LNCaP clone FGC (cell line): ENCODE measurements at regions not wholly inside any gene's neighbourhood (a gene's known extent, or its start where the extent isn't known, plus 50 kb on each side); places are given as distances from the start of the nearest gene placed in this dataset.

Experiments
- DNase-seq: peaks from one replicate; pipeline ENCODE4 v3.0.0-alpha.2; 2011; ENCODE audit warnings: low read depth
- H3K4me3 ChIP-seq: 2 replicates; pipeline ENCODE4 v1.5.1; 2011; ENCODE audit warnings: mild to moderate bottlenecking, low read depth, low read length, control low read depth
- TF ChIP-seq, protein P1 (sequence below): IDR thresholded peaks from 2 replicates; pipeline ENCODE4 v1.5.1; 2012; ENCODE audit warnings: mild to moderate bottlenecking; ENCODE audit not compliant: control insufficient read depth, insufficient read depth; ENCODE audit errors: extremely low read depth

DNA sequence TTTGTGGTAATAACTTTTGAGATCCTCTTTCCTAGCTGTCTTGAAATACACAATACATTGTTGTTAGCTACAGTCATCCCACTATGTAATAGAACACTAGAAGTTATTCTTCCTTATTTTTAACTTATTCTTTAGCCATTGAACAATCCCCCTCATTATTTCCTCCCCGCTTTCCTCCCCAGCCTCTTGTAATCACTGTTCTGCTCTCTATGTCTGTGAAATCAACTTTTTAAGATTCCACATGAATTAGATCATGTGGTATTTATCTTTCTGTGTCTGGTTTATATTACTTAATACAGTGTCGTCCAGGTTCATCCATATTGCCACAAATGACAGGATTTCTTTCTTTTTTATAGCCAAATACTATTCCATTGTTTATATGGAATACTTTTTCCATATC is 72.9 kb downstream of the SLC10A2 start:
- no peak for DNase-seq
- TF ChIP-seq, protein P1, sequence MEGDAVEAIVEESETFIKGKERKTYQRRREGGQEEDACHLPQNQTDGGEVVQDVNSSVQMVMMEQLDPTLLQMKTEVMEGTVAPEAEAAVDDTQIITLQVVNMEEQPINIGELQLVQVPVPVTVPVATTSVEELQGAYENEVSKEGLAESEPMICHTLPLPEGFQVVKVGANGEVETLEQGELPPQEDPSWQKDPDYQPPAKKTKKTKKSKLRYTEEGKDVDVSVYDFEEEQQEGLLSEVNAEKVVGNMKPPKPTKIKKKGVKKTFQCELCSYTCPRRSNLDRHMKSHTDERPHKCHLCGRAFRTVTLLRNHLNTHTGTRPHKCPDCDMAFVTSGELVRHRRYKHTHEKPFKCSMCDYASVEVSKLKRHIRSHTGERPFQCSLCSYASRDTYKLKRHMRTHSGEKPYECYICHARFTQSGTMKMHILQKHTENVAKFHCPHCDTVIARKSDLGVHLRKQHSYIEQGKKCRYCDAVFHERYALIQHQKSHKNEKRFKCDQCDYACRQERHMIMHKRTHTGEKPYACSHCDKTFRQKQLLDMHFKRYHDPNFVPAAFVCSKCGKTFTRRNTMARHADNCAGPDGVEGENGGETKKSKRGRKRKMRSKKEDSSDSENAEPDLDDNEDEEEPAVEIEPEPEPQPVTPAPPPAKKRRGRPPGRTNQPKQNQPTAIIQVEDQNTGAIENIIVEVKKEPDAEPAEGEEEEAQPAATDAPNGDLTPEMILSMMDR: no peak
- no peak overlapping the region for H3K4me3 ChIP-seq

DNA sequence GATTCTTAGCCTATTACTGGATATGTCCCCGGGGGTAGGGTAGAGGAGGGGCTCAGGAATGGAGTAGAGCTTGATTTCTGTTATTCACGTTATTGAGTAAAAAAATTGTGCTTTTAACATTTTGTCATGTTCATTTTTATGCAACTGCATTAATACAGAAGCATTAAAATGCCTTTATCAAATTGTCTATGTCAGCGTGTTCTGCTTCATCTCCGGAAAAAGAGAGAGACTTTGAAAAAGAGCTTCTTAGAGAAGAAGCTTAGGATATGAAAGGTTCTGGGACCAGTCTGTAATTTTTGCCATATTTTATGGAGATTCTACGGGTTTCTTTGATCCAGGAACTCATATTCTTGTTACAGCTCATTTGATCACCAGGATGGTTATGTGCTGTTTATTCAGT is 82.0 kb downstream of the SLC10A2 start:
- TF ChIP-seq, protein P1: no peak
- no peak overlapping the region for H3K4me3 ChIP-seq
- no peak for DNase-seq

DNA sequence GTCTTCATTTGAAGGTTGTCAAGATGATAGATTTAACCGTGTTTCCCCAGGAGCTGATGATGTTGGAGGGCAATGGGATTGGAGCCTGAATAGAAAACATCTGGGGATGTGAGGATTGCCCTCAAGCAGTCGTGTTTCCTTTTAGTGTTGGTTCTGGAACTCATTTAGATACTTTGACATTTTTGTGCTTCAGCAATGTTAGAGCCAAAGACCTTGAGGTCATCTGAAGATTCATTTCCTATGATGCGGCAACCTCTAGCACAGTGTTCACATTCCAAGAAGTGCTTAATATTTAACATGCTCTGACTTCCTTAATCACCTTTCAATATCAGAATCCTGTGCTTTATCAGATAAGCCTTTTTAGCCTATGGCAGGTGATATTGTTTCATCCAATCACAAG is 82.7 kb downstream of the SLC10A2 start:
- TF ChIP-seq, protein P1: no peak
- H3K4me3 ChIP-seq: no peak overlapping the region
- no peak for DNase-seq

DNA sequence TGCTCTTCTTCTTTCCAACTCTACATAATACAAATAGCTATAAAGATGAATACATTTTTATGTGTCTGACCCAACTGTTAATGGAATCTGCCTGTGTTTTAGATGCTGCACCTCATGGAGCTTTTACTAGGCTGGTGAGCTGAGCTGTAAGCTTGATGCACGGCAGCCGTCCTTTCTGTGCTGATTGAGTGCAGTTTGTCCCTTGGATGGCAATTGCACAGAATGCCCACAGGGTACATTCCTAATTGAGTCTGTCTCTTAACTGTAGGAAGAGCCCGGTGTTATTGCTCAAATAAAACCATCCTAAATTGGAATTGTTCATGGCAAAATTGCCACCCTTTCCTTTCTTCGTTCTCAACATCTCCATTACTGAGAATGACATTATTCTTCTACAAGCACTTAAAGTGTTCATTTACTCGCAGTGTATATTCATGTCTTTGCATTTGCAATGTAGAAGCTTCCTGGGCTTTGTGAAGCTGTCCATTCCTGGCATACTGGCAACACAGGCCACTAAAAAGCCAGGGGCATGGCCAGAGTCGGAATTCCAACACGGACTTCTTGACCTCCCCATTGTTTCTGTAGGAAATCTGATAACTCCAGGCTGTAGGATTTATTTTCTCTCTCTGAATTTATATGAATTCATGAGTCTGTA is 85.8 kb downstream of the SLC10A2 start:
- TF ChIP-seq, protein P1: no peak
- DNase-seq: no peak
- no peak overlapping the region for H3K4me3 ChIP-seq

DNA sequence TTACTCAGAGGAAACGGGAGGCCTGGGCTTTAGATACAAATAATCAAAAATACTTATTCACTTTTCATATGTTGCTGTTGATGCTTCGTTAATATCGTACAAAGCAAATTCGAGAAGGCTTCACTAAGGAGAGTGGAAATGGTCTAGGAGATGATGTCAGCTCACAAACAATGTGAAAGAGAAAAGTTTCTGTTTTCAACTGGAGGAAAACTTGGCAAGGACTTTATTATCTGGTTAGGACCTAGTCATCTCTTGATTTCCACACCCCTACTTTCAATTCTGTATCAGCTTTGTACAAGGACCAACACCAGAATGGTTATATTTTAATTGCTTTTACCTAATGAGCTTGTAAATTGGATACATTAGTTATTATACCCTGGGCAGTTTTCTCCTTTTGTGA is 88.0 kb downstream of the SLC10A2 start:
- DNase-seq: no peak

DNA sequence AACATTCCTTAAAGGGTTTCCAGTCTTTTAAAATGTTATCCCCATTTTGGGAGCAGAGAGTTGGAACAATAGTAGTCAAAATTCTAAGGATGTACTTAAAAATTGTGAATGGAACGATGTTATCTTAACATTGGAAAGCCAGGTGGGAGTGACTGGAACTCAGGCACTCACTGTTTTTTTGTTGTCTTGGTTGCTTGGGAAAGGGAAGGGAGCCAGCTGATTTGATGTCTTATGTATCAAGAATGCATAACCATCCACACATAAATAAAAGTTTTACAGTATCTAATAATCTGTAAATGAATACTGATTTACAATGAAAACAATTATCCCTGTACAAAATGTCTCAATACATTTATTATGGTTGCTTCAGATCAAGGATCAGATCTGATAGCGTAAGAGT is 88.7 kb downstream of the SLC10A2 start:
- DNase-seq: no peak
- H3K4me3 ChIP-seq: no peak overlapping the region
- TF ChIP-seq, protein P1: no peak

More for the DNA sequence above, 88.0 kb downstream of the SLC10A2 start:
- TF ChIP-seq, protein P1: no peak
- H3K4me3 ChIP-seq: no peak overlapping the region
